Fibroblast of lung (primary cell): ENCODE measurements at regions not wholly inside any gene's neighbourhood (a gene's known extent, or its start where the extent isn't known, plus 50 kb on each side); places are given as distances from the start of the nearest gene placed in this dataset.

Source experiments
- EZH2 ChIP-seq: IDR thresholded peaks from 2 replicates; pipeline ENCODE4 v1.5.1; 2012; ENCODE audit warnings: low read length, control low read depth, mild to moderate bottlenecking; ENCODE audit errors: missing control alignments
- TF ChIP-seq, protein P1 (sequence below), 2 donors: IDR thresholded peaks in 1 of 2; conservative IDR thresholded peaks in 1 of 2; 1 replicate in 1 of 2; 2 replicates in 1 of 2; pipeline ENCODE4 v1.5.1; 2011 to 2012; ENCODE audit warnings: low read length in 2 of 2, control low read depth in 1 of 2, inconsistent platforms in 1 of 2, low read depth in 1 of 2, mild to moderate bottlenecking in 1 of 2

DNA sequence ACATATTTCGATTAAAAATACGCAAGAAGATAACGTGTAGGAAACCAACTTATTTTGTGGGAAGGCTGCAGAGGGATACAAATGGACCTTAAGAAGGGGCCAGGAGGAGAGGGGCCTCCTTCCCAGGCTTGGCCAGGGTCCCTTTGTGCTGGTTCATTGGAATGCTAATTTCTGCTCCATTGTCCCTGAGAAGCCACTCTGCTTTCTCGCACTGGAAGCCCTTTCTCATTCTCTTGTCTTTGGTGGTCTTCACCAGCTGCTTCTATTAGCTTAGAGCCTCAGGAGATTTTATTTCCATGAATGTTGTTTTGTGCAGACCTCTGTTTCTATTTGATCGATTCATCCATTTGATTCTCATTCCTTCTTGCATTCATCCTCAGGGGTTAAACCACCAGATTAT is 325.4 kb downstream of the TMEM38B start:
- TF ChIP-seq, protein P1, sequence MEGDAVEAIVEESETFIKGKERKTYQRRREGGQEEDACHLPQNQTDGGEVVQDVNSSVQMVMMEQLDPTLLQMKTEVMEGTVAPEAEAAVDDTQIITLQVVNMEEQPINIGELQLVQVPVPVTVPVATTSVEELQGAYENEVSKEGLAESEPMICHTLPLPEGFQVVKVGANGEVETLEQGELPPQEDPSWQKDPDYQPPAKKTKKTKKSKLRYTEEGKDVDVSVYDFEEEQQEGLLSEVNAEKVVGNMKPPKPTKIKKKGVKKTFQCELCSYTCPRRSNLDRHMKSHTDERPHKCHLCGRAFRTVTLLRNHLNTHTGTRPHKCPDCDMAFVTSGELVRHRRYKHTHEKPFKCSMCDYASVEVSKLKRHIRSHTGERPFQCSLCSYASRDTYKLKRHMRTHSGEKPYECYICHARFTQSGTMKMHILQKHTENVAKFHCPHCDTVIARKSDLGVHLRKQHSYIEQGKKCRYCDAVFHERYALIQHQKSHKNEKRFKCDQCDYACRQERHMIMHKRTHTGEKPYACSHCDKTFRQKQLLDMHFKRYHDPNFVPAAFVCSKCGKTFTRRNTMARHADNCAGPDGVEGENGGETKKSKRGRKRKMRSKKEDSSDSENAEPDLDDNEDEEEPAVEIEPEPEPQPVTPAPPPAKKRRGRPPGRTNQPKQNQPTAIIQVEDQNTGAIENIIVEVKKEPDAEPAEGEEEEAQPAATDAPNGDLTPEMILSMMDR (conservative IDR thresholded peaks at IDR 0.05 in 1 of 2, IDR thresholded peaks at IDR 0.05 in 1 of 2; ENCODE audit: low read depth in 1 of 2, low read length in 2 of 2) = no peak
- no peak for TF ChIP-seq EZH2
